Calu3 (cell line): ENCODE measurements at regions not wholly inside any gene's neighbourhood (a gene's known extent, or its start where the extent isn't known, plus 50 kb on each side); places are given as distances from the start of the nearest gene placed in this dataset.

Experiments
- BruUV-seq: library from RNA; stranded (reverse); fragments of 400-500 nt; replicated peaks from 2 replicates; lab custom pipeline; 2021; lab: Mats Ljungman, UMichigan
- CTCF ChIA-PET: fragments of 300-600 bp; sonication (Branson Sonifier 250); formaldehyde crosslinking; loops from one replicate; lab custom pipeline; 2022; ENCODE audit warnings: antibody characterized with exemption; lab: Charles Lee
- DNase-seq: peaks from one replicate; pipeline ENCODE4 v3.0.0; 2022
- H3K27ac Mint-ChIP-seq: one replicate; pipeline ENCODE4 v1.8.0; 2022; ENCODE audit warnings: mixed read lengths; ENCODE audit not compliant: unreplicated experiment
- H3K27me3 Mint-ChIP-seq: one replicate; pipeline ENCODE4 v1.8.0; 2022; ENCODE audit warnings: mixed read lengths; ENCODE audit not compliant: unreplicated experiment
- H3K36me3 Mint-ChIP-seq: one replicate; pipeline ENCODE4 v1.8.0; 2022; ENCODE audit warnings: mild to moderate bottlenecking, moderate library complexity, mixed read lengths; ENCODE audit not compliant: insufficient read depth, unreplicated experiment
- H3K4me1 Mint-ChIP-seq: one replicate; pipeline ENCODE4 v1.8.0; 2022; ENCODE audit warnings: mild to moderate bottlenecking, low read depth, mixed read lengths; ENCODE audit not compliant: unreplicated experiment
- H3K4me3 Mint-ChIP-seq: one replicate; pipeline ENCODE4 v1.8.0; 2022; ENCODE audit warnings: mild to moderate bottlenecking, low read depth, moderate library complexity, mixed read lengths; ENCODE audit not compliant: unreplicated experiment
- H3K9me3 Mint-ChIP-seq: one replicate; pipeline ENCODE4 v1.8.0; 2022; ENCODE audit warnings: low read depth, mixed read lengths; ENCODE audit not compliant: unreplicated experiment
- intact Hi-C: fragments of 100-400 bp; cut with micrococcal nuclease; formaldehyde crosslinking; loops from one replicate; pipeline ENCODE4 v1.10.0; 2022; ENCODE audit not compliant: unreplicated experiment
- TF ChIP-seq, protein P1 (sequence below): fragments of 200-600 bp; IDR thresholded peaks from one replicate; pipeline ENCODE4 v1.8.0; 2022; ENCODE audit warnings: antibody characterized with exemption; ENCODE audit not compliant: unreplicated experiment

DNA sequence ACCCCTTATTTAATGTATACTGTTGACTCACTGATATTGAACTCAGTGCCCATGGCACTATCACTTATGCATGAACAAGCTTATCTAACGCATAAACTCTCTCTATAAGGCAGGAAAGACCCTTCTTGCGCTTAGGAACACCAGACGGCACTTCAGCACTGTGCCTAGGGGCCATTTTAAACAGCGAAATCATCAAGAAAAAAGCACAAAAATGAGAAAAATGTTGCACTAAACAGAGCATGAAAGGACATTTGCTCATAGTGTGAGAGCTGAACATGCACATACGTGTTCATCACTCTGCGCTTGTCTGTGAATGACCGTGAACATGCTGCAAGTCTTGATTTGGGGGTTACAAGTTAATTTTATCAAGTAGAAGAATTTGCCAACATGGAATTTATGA lies 109.6 kb downstream of the WDR11 start:
- intact Hi-C loops: no loop called here

DNA sequence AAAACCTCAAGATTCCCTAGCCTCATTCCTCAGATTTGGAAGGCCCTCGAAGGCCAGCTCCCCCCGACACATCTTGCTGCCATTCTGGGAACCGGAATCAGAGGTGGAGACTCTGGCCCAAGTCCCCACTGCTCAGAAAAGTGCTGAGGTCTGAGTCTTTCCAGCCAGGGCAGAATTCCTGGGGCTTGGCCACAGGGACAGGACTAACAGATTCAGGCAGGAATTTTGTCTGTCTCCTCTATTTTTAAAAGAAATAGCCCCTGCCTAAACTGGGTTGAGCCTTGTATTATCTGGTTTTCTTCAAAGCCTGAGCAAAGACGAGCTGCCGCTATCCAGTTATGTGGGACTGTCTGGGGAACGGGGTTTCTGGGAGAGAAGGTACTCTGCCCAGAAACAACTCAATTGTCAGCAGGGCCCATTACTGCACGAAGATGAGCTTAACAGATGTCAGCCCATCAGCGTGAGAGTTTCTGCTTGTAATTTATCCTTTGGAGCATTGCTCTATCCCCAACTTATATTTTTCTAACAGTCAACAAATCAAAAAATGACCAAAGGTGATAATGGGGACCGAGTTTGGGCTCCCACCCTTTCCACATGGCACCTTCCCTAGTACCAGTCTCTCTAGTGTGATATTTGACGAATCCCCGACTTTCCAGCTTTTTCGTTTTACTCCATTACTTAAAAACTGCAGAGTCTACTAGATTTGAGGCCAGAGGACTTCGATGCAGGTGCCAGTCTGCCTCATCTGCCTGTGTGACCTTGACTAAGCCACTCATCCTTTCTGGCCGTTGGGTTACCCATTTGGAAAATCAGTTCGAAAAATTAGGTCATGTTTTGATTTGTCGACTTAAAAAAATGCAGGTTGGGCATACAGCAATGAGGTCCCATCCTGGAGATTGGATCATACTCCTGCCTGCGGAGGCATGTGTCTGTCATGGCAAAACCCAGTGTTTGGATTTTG lies 110.9 kb downstream of the WDR11 start:
- Mint-ChIP-seq H3K27ac (no peak overlapping the region), H3K27me3 (no peaks in the 10 kb centered on the region)
- intact Hi-C loops: no loop called here

More for the DNA sequence above, 109.6 kb downstream of the WDR11 start:
- no peak overlapping the region for H3K4me3 Mint-ChIP-seq
- TF ChIP-seq, protein P1, sequence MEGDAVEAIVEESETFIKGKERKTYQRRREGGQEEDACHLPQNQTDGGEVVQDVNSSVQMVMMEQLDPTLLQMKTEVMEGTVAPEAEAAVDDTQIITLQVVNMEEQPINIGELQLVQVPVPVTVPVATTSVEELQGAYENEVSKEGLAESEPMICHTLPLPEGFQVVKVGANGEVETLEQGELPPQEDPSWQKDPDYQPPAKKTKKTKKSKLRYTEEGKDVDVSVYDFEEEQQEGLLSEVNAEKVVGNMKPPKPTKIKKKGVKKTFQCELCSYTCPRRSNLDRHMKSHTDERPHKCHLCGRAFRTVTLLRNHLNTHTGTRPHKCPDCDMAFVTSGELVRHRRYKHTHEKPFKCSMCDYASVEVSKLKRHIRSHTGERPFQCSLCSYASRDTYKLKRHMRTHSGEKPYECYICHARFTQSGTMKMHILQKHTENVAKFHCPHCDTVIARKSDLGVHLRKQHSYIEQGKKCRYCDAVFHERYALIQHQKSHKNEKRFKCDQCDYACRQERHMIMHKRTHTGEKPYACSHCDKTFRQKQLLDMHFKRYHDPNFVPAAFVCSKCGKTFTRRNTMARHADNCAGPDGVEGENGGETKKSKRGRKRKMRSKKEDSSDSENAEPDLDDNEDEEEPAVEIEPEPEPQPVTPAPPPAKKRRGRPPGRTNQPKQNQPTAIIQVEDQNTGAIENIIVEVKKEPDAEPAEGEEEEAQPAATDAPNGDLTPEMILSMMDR: no peak
- no peaks in the 10 kb centered on the region for H3K9me3 Mint-ChIP-seq
- H3K27ac Mint-ChIP-seq: no peak overlapping the region
- BruUV-seq: no TSS peak
- CTCF ChIA-PET: no interaction called here
- no peaks in the 10 kb centered on the region for H3K36me3 Mint-ChIP-seq
- no peaks in the 10 kb centered on the region for H3K4me1 Mint-ChIP-seq
- DNase-seq: no peak
- no peaks in the 10 kb centered on the region for H3K27me3 Mint-ChIP-seq

DNA sequence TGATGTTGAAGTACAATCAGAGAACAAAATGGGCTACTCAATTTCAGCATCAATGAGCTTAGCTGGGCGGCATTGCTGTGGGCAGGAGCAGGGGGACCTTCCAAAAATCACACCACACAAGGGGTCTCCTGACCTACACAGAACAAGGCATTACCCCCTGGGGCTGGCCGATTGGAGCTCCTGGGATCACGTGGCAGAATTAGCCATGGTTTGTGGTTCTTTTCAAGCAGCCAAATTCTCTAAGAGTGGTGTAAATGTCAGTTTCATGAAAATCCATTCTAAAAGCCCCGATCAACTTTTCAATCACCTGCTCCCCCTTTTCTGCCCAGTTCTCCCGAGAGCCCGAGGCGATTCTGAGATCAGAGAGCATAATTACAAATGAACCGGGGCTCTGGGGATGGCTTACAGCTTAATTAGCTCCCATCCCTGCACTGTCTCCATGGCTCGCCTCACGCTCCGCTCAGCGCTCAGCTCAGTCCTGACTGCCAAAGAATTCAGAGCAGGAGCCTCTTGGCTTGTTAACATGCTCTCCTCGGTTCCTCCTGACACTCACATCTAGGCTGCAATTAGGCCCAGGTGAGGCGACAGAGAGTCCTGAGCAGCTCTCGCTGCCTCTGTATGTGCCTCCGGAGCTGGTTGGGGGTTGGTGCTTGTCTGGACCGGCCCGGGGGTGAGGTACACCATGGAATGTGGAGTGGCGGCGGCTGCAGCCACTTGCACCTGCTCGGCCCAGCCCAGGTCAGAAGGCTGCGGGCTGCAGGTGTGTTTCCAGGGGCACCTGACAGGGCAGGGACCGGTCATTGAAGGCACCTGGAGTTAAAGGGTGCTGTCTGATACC lies 111.8 kb downstream of the WDR11 start:
- no peaks in the 10 kb centered on the region for H3K36me3 Mint-ChIP-seq
- DNase-seq: no peak
- no peaks in the 10 kb centered on the region for H3K9me3 Mint-ChIP-seq
- BruUV-seq: no TSS peak
- H3K27me3 Mint-ChIP-seq: no peaks in the 10 kb centered on the region
- H3K27ac Mint-ChIP-seq: no peak overlapping the region
- H3K4me1 Mint-ChIP-seq: no peaks in the 10 kb centered on the region
- no peak overlapping the region for H3K4me3 Mint-ChIP-seq
- TF ChIP-seq, protein P1: no peak
- CTCF ChIA-PET: interaction anchor here (0.7 to 1.1 kb wide), 2 partner anchors 14 to 19 kb away, joined by 3 to 4 read pairs; no protein-coding TSS in a partner anchor
- intact Hi-C loops: no loop called here

More for the DNA sequence above, 110.9 kb downstream of the WDR11 start:
- CTCF ChIA-PET: interaction anchor here (0.7 kb wide), 1 partner anchor 20 kb away, joined by 4 read pairs; no protein-coding TSS in a partner anchor
- TF ChIP-seq, protein P1: no peak
- no peak for DNase-seq
- Mint-ChIP-seq H3K36me3 (no peaks in the 10 kb centered on the region), H3K9me3 (no peaks in the 10 kb centered on the region), H3K4me3 (no peak overlapping the region), H3K4me1 (no peaks in the 10 kb centered on the region)
- no TSS peak for BruUV-seq

DNA sequence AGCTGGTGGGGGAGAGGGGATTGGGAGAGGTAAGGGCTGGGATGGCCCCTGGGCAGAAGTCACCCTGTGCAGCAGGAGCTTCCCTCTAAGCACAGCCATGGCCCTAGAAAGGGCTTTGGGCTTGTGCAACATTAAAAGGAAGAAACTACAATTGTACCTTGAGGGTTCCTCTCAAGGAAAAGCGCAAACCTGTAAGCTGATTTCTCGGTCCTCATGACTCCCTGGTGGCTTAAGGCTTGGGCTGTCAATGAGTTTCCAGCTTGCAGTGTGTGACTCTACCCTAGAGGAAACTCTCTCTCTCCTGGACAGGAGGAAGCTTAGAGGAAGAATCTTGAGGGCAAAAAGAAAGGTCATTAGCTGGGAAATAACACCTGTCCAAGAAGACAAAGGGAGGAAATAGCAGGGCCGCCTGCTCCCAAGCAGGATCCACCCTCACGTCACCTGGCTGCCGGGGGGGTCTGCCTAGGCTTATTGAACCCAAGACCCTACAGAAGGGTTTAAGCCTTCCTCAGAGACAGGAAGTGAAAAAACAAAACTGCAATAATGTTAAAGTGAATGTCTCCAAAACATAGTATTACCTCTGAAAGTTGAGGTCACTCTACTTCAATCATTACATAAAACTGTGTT lies 112.5 kb downstream of the WDR11 start:
- intact Hi-C loops: no loop called here
- Mint-ChIP-seq H3K36me3 (no peaks in the 10 kb centered on the region), H3K4me1 (no peaks in the 10 kb centered on the region), H3K4me3 (no peak overlapping the region), H3K27me3 (no peaks in the 10 kb centered on the region), H3K27ac (no peak overlapping the region), H3K9me3 (no peaks in the 10 kb centered on the region)
- TF ChIP-seq, protein P1: no peak
- no TSS peak for BruUV-seq
- CTCF ChIA-PET: interaction anchor here (1.1 kb wide), 1 partner anchor 15 kb away, joined by 3 read pairs; no protein-coding TSS in a partner anchor
- DNase-seq: no peak
